Transverse colon (tissue), 4 donors: ENCODE measurements at regions not wholly inside any gene's neighbourhood (a gene's known extent, or its start where the extent isn't known, plus 50 kb on each side); places are given as distances from the start of the nearest gene placed in this dataset.
A peak's percentile ranks its signal among the peaks of the same experiment; 100 is the strongest.

Source experiments
- DNase-seq: peaks from one replicate; pipeline ENCODE4 v3.0.0-alpha.2; 2019
- H3K27ac ChIP-seq, 4 donors: fragments of 200-600 bp; sonication (generic); 2 replicates each; pipeline ENCODE4 v1.5.1; 2016 to 2018; ENCODE audit warnings: inconsistent platforms in 4 of 4
- H3K27me3 ChIP-seq: fragments of 200-600 bp; sonication (generic); 2 replicates; pipeline ENCODE4 v1.5.1; 2017; ENCODE audit warnings: inconsistent platforms
- H3K36me3 ChIP-seq, 4 donors: fragments of 200-600 bp; sonication (generic); 2 replicates each; pipeline ENCODE4 v1.5.1; 2017 to 2019; ENCODE audit warnings: inconsistent platforms in 4 of 4
- H3K4me1 ChIP-seq, 4 donors: fragments of 200-600 bp; sonication (generic); 2 replicates each; pipeline ENCODE4 v1.5.1; 2017 to 2020; ENCODE audit warnings: inconsistent platforms in 4 of 4
- H3K4me3 ChIP-seq, 4 donors: fragments of 200-600 bp; sonication (generic); 1 replicate in 1 of 4; 2 replicates in 3 of 4; pipeline versions ENCODE4 v1.5.1 to v1.6.1; 2017 to 2019; ENCODE audit warnings: inconsistent platforms in 4 of 4
- H3K9me3 ChIP-seq, 2 donors: fragments of 200-600 bp; sonication (generic); 2 replicates each; pipeline ENCODE4 v1.5.1; 2017 to 2019; ENCODE audit warnings: inconsistent platforms in 2 of 2
- EP300 ChIP-seq: sonication (generic); formaldehyde crosslinking; IDR thresholded peaks from one replicate; pipeline ENCODE4 v1.6.1; 2017; ENCODE audit warnings: antibody characterized with exemption, low read depth
- POLR2A ChIP-seq: fragments of 450-650 bp; IDR thresholded peaks from one replicate; pipeline ENCODE4 v1.6.1; 2016; ENCODE audit warnings: antibody characterized with exemption, mild to moderate bottlenecking, moderate library complexity
- POLR2AphosphoS5 ChIP-seq, 3 donors: sonication (generic); formaldehyde crosslinking; IDR thresholded peaks; one replicate each; pipeline ENCODE4 v1.6.1; 2016; ENCODE audit warnings: antibody characterized with exemption in 3 of 3
- WGBS, 2 donors: methylation state at CpG; one replicate each; pipeline ENCODE4 v1.1.5; 2018; ENCODE audit warnings: low coverage in 1 of 2; 5-methylcytosine and 5-hydroxymethylcytosine counted together
- in situ Hi-C, 4 donors: fragments of 200-750 bp; cut with MboI; loops; one replicate each; pipeline versions ENCODE4 v1.15.0 to v1.15.1; 2017; ENCODE audit warnings: low sequenced_read_pairs in 3 of 4, low pct_ligation_motif_present in 1 of 4, low pct_unique_long_range_greater_than_20kb in 1 of 4
- intact Hi-C: fragments of 100-400 bp; cut with DNase I; formaldehyde crosslinking; loops from one replicate; pipeline ENCODE4 v1.15.1; 2023; ENCODE audit warnings: low total_unique reads
- TF ChIP-seq, protein P1 (sequence below), 5 experiments: fragments of 200-600 bp in 3 of 5; fragments of 450-650 bp in 2 of 5; sonication (generic) in 3 of 5; IDR thresholded peaks; 1 replicate in 2 of 5; 2 replicates in 3 of 5; pipeline ENCODE4 v1.5.1; 2016 to 2017; ENCODE audit warnings: antibody characterized with exemption in 5 of 5, inconsistent platforms in 3 of 5, mild to moderate bottlenecking in 2 of 5, moderate library complexity in 1 of 5

DNA sequence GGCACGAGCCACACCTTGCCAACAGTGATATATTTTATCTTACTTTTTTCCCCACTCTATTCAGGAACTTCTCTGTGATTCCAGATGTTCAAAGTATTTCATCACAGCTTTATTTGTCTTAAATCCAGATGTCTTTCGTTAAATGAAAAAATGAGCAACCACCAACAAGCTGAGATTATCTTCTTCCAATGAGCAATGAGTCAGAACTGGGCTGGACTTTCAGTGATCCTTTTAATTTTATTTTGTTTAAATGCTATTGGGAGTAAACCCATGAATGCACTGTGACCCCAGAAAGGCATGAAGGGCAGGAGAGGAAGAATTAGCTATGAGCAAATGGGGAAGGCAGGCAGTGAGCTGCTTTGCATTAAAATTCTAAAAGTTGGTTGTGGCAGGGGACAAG is 77.6 kb upstream of the IMMP2L start:
- Histone ChIP-seq H3K27me3 (no peaks in the 10 kb centered on the region), H3K4me1 (no peaks in the 10 kb centered on the region), H3K36me3 (no peaks in the 10 kb centered on the region), H3K4me3 (no peak overlapping the region), H3K9me3 (no peaks in the 10 kb centered on the region), H3K27ac (no peak overlapping the region)
- 25 to 51% methylated on average over 2 of the region's 2 CpGs for whole genome bisulfite sequencing, 2 donors
- in situ Hi-C loops = no loop called here
- intact Hi-C loops = no loop called here
- TF ChIP-seq POLR2AphosphoS5 (IDR thresholded peaks at IDR 0.05) (peak in 1 of 3 donors; percentile 51), EP300 (no peak)
- TF ChIP-seq, protein P1, sequence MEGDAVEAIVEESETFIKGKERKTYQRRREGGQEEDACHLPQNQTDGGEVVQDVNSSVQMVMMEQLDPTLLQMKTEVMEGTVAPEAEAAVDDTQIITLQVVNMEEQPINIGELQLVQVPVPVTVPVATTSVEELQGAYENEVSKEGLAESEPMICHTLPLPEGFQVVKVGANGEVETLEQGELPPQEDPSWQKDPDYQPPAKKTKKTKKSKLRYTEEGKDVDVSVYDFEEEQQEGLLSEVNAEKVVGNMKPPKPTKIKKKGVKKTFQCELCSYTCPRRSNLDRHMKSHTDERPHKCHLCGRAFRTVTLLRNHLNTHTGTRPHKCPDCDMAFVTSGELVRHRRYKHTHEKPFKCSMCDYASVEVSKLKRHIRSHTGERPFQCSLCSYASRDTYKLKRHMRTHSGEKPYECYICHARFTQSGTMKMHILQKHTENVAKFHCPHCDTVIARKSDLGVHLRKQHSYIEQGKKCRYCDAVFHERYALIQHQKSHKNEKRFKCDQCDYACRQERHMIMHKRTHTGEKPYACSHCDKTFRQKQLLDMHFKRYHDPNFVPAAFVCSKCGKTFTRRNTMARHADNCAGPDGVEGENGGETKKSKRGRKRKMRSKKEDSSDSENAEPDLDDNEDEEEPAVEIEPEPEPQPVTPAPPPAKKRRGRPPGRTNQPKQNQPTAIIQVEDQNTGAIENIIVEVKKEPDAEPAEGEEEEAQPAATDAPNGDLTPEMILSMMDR (IDR thresholded peaks at IDR 0.05) = no peak
- no peak for DNase-seq

DNA sequence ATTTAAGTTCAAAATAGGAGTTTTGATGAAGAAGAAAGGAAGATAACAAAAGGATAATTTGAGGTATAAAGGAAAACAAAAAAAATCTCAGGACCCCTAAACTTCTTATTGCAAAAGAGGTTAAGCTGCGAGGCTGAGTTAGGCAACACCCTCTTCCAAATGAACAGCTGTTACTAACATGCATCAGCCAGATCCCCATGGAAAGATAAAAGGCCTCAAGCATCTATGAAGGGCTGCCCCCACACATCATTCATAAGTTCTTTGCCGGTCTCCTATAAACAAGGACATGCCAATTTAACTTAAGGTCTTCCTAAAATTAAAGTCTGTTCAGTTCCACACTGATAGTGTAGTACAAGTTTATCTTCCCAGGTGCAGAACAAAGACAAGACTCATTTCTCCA is 75.8 kb upstream of the IMMP2L start:
- 48 to 56% methylated on average over 2 of the region's 2 CpGs for WGBS, 2 donors
- DNase-seq = no peak
- in situ Hi-C loops (no loop called here), intact Hi-C loops (no loop called here)
- Histone ChIP-seq H3K4me3 (no peak overlapping the region), H3K27ac (no peak overlapping the region), H3K4me1 (no peaks in the 10 kb centered on the region), H3K36me3 (no peaks in the 10 kb centered on the region), H3K9me3 (no peaks in the 10 kb centered on the region), H3K27me3 (no peaks in the 10 kb centered on the region)
- TF ChIP-seq EP300 (no peak), POLR2AphosphoS5 (IDR thresholded peaks at IDR 0.05) (no peak), POLR2A (no peak)
- TF ChIP-seq, protein P1 (IDR thresholded peaks at IDR 0.05) = no peak

DNA sequence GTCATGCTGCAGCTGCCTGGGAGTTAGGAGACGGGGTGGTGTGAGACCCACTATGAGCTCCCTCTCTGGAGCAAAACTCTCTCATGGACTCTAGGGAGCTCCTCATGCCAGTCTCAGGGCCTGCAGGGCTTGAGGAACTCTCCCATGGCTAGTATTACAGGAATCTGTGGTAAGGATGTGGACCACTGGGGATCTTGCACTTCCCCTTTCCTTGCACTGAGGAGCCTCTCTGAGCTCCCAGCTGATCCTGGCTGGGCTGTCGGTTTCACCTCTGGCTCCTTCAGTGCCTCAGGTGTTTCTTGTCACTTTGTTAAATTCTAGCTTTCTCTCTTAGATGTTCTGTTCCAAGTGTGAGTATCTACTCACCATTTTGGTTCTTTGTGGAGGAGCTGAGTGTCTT is 71.6 kb upstream of the IMMP2L start:
- intact Hi-C loops = loop anchor here (5.0 kb wide), 1 partner anchor 1892 kb away; no protein-coding TSS in a partner anchor
- in situ Hi-C loops = no loop called here
- TF ChIP-seq POLR2AphosphoS5 (IDR thresholded peaks at IDR 0.05) (no peak), POLR2A (no peak), EP300 (no peak)
- TF ChIP-seq, protein P1 (IDR thresholded peaks at IDR 0.05) = no peak
- no peak overlapping the region for H3K4me3 ChIP-seq
- no peak for DNase-seq
- peaks cover 11 to 16% of the 10 kb centered on the region in 2 donors for H3K9me3 ChIP-seq
- no peaks in the 10 kb centered on the region for H3K27me3 ChIP-seq
- no peaks in the 10 kb centered on the region for H3K36me3 ChIP-seq
- no peak overlapping the region for H3K27ac ChIP-seq
- no peaks in the 10 kb centered on the region for H3K4me1 ChIP-seq
- WGBS, 2 donors = 43 to 74% methylated on average over 1 to 2 of the region's 2 CpGs

DNA sequence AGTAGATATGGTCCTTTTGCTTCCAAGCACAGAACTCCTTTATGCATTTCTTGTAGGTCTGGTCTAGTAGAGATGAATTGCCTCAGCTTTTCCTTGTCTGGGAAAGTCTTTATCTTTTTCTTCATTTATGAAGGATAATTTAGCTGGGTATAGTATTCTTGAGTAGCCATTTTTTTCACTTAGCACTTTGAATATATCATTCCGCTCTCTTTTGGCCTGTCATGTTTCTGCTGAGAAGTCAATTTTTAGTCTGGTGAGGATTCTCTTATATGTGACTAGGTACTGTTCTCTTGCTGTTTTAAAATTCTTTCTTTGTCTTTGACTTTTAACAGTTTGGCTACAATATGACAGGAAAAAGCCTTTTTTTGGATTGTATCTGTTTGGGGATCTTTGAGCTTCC is 68.6 kb upstream of the IMMP2L start:
- Histone ChIP-seq H3K27ac (no peak overlapping the region), H3K4me3 (no peak overlapping the region), H3K27me3 (no peaks in the 10 kb centered on the region), H3K4me1 (no peaks in the 10 kb centered on the region), H3K9me3 (peaks cover 11 to 16% of the 10 kb centered on the region in 2 donors), H3K36me3 (no peaks in the 10 kb centered on the region)
- WGBS, 2 donors = 95 to 100% methylated on average over 1 of the region's 1 CpG
- no peak for TF ChIP-seq EP300
- TF ChIP-seq, protein P1 (IDR thresholded peaks at IDR 0.05) = no peak
- no peak for TF ChIP-seq POLR2AphosphoS5 (IDR thresholded peaks at IDR 0.05)
- no peak for TF ChIP-seq POLR2A
- no peak for DNase-seq
- in situ Hi-C loops (no loop called here), intact Hi-C loops (loop anchor here (5.0 kb wide), 1 partner anchor 1889 kb away; no protein-coding TSS in a partner anchor)
